ENCODE measurements at regions not wholly inside any gene's neighbourhood (a gene's known extent, or its start where the extent isn't known, plus 50 kb on each side); places are given as distances from the start of the nearest gene placed in this dataset.

DNA sequence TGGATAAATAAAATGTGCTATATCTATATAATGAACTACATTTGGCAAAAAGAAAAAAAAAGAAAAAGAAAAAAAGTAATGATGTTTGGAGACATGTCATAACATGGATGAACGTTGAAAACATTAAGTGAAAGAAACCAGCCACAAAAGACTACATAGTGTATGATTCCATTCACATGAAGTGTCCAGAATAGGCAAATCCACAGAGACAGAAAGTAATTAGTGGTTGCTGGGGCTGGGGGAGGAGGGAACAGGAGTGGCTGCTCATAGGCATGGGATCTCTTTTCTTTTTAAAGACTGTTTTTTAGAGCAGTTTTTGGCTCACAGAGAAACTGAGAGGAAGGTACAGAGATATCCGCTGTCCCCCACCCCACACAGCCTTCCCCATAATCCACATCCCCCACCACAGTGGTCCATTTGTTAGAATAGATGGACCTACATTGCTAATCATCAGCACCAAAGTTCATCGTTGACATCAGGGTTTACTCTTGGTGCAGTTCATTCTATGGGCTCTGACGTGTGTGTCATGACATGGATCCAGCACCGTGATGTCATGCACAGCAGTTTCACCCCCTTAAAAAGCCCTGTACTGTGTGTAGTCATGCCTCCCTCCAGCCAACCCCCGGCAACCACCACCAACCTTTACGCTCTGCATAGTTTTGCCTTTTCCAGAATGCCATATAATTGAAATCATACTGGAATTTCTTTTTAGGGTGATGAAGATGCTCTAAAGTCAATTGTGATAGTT, 240.9 kb upstream of the RREB1 start:
- TF ChIP-seq, protein P1, sequence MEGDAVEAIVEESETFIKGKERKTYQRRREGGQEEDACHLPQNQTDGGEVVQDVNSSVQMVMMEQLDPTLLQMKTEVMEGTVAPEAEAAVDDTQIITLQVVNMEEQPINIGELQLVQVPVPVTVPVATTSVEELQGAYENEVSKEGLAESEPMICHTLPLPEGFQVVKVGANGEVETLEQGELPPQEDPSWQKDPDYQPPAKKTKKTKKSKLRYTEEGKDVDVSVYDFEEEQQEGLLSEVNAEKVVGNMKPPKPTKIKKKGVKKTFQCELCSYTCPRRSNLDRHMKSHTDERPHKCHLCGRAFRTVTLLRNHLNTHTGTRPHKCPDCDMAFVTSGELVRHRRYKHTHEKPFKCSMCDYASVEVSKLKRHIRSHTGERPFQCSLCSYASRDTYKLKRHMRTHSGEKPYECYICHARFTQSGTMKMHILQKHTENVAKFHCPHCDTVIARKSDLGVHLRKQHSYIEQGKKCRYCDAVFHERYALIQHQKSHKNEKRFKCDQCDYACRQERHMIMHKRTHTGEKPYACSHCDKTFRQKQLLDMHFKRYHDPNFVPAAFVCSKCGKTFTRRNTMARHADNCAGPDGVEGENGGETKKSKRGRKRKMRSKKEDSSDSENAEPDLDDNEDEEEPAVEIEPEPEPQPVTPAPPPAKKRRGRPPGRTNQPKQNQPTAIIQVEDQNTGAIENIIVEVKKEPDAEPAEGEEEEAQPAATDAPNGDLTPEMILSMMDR (IDR thresholded peaks at IDR 0.05; ENCODE audit: borderline replicate concordance) = no peak
- H3K27ac ChIP-seq (replicated peaks) = no peak overlapping the region
- peaks cover 10% of the 10 kb centered on the region for H3K9me3 ChIP-seq (replicated peaks)
- no peaks in the 10 kb centered on the region for H3K4me1 ChIP-seq
- intact Hi-C loops (cut with micrococcal nuclease) = no loop called here
- H3K36me3 ChIP-seq = no peaks in the 10 kb centered on the region
- H3K4me3 ChIP-seq = no peak overlapping the region
- H3K27me3 ChIP-seq (ENCODE audit: low read depth) = no peaks in the 10 kb centered on the region
- no peak for DNase-seq

DNA sequence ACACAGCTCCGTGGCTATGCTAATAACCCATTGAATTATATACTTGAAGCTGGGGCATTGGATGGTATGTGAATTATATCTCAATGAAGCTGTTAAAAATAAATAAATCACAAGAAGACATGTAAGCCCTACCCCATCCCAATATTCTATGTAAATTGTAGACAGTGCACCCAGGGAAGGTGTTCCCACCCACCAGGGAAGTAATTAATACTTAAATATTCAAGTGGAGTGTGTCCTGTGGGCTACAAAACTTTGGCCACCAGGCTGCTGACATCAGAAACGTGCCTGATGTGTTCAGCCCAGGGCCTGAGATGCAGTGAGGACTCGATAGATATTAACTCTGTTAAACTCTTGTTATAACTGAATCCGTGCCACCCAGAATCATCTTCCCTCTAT, 240.4 kb upstream of the RREB1 start:
- H3K4me3 ChIP-seq = no peak overlapping the region
- H3K4me1 ChIP-seq = no peaks in the 10 kb centered on the region
- no peak overlapping the region for H3K27ac ChIP-seq (replicated peaks)
- no peaks in the 10 kb centered on the region for H3K27me3 ChIP-seq (ENCODE audit: low read depth)
- intact Hi-C loops (cut with micrococcal nuclease) = no loop called here
- peaks cover 10% of the 10 kb centered on the region for H3K9me3 ChIP-seq (replicated peaks)
- TF ChIP-seq, protein P1 (IDR thresholded peaks at IDR 0.05; ENCODE audit: borderline replicate concordance) = no peak
- no peak for DNase-seq
- no peaks in the 10 kb centered on the region for H3K36me3 ChIP-seq

GRCh38 chr6:6869094-6869493, 238.7 kb upstream of the RREB1 start:
- Histone ChIP-seq H3K4me3 (no peak overlapping the region), H3K36me3 (no peaks in the 10 kb centered on the region), H3K4me1 (no peaks in the 10 kb centered on the region), H3K27me3 (ENCODE audit: low read depth) (no peaks in the 10 kb centered on the region), H3K27ac (replicated peaks) (no peak overlapping the region), H3K9me3 (replicated peaks) (peaks cover 10% of the 10 kb centered on the region)
- intact Hi-C loops (cut with micrococcal nuclease) = no loop called here
- TF ChIP-seq, protein P1 (IDR thresholded peaks at IDR 0.05; ENCODE audit: borderline replicate concordance) = no peak
- DNase-seq = no peak

DNA sequence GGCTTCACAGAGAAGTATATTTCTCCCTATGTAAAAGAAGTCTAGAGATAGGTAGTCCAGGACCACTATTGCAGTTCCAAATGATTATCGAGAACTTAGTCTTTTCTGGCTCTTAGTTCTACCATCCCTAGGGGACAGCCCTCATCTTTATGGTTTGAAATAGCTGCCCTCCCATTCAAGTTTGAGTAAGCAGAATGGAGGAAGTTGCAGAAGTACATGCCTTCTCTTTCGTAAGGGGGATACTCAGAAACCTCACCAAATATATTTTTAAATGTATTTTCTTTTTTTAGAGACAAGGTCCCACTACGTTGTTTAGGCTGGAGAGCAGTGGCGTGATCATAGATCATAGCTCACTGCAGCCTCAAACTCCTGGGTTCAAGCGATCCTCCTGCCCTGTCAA, 236.8 kb upstream of the RREB1 start:
- H3K36me3 ChIP-seq = no peaks in the 10 kb centered on the region
- DNase-seq = no peak
- no peaks in the 10 kb centered on the region for H3K4me1 ChIP-seq
- peaks cover 10% of the 10 kb centered on the region for H3K9me3 ChIP-seq (replicated peaks)
- TF ChIP-seq, protein P1 (IDR thresholded peaks at IDR 0.05; ENCODE audit: borderline replicate concordance) = no peak
- no peaks in the 10 kb centered on the region for H3K27me3 ChIP-seq (ENCODE audit: low read depth)
- no peak overlapping the region for H3K4me3 ChIP-seq
- no peak overlapping the region for H3K27ac ChIP-seq (replicated peaks)
- intact Hi-C loops (cut with micrococcal nuclease) = no loop called here

DNA sequence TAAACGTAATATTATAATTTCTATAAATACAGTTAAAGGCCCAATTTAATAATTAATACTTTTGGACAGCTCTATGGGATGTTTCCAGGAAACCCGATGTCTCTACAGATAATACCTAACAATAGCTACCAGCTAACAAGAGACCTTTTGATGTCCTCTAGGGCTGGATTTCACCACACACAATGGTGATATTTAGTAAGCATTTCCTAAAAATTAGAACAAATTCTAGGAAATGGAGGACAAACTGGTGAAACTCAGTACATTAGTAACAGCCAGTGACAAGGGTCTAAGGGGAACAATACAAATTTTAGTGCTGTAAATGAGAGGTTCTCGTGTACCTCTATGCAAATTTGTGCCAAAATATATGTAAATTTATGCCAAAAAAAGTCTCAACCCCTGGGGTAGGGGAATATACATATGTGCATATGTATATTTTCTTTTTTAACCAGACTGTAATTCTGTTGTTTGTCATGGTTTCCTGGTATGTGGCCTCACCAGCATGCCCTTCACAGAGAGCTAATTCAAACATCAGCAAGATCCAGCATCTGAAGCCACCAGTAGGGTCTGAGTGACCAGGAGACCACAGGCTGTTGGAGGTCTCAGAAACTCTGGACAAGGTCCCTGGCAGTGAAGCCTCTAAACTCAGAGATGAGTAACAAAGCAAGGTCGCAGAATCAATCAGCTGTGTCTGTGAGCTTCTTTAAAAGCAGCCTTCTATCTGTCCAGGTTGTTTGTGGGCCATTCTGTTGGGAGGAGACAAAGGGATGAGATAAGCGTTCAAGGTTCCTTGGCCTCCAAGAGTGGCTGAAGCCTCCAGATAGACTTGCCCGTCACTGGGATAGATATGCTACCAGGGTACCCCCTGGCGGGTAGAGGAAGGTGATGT, 235.1 kb upstream of the RREB1 start:
- Histone ChIP-seq H3K27ac (replicated peaks) (no peak overlapping the region), H3K9me3 (replicated peaks) (peaks cover 10% of the 10 kb centered on the region), H3K27me3 (ENCODE audit: low read depth) (no peaks in the 10 kb centered on the region), H3K4me3 (no peak overlapping the region), H3K4me1 (no peaks in the 10 kb centered on the region), H3K36me3 (no peaks in the 10 kb centered on the region)
- TF ChIP-seq, protein P1 (IDR thresholded peaks at IDR 0.05; ENCODE audit: borderline replicate concordance) = no peak
- intact Hi-C loops (cut with micrococcal nuclease) = no loop called here
- no peak for DNase-seq

All from left ventricle myocardium inferior (tissue), 1 donor.